GM10248 (cell line): ENCODE measurements at regions not wholly inside any gene's neighbourhood (a gene's known extent, or its start where the extent isn't known, plus 50 kb on each side); places are given as distances from the start of the nearest gene placed in this dataset.

Experiments used
- CTCF ChIA-PET: fragments of 300-600 bp; sonication (Branson Sonifier 250); formaldehyde crosslinking; extraction: SDS; loops from one replicate; lab custom pipeline; 2021; ENCODE audit warnings: antibody characterized with exemption; lab: Yijun Ruan, JAX
- POLR2A ChIA-PET: fragments of 350-650 bp; sonication (Branson Sonifier 250); formaldehyde crosslinking; extraction: SDS; loops from one replicate; lab custom pipeline; 2020; ENCODE audit warnings: antibody characterized with exemption; lab: Yijun Ruan, JAX
- DNase-seq: peaks from one replicate; pipeline ENCODE4 v3.0.0; 2012; ENCODE audit errors: extremely low spot score
- CTCF ChIP-seq: IDR thresholded peaks from 2 replicates; pipeline ENCODE4 v1.5.1; 2012; ENCODE audit warnings: mild to moderate bottlenecking, low read depth; ENCODE audit errors: extremely low read depth, missing control alignments, control extremely low read depth

- DNase-seq: no peak
- ChIA-PET CTCF (interaction anchor here (0.9 to 2.5 kb wide), 3 partner anchors 8 to 44 kb away, joined by 3 to 15 read pairs (median 11); no protein-coding TSS in a partner anchor), POLR2A (no interaction called here)
- TF ChIP-seq CTCF: no peak
These were observed 76.0 kb upstream of the TOX2 start for GRCh38 chr20:43838703-43839060.

GRCh38 chr20:43837856-43838702 lies 76.6 kb upstream of the TOX2 start:
- ChIA-PET POLR2A (no interaction called here), CTCF (interaction anchor here (2.5 kb wide), 1 partner anchor 14 kb away, joined by 15 read pairs; no protein-coding TSS in a partner anchor)
- DNase-seq: no peak
- no peak for TF ChIP-seq CTCF

GRCh38 chr20:43836790-43837189 lies 77.9 kb upstream of the TOX2 start:
- ChIA-PET CTCF (no interaction called here), POLR2A (no interaction called here)
- no peak for TF ChIP-seq CTCF
- DNase-seq: no peak

- ChIA-PET POLR2A (interaction anchor here (0.7 kb wide), 1 partner anchor 24 kb away, joined by 3 read pairs; no protein-coding TSS in a partner anchor), CTCF (interaction anchor here (1.2 kb wide), 1 partner anchor 15 kb away, joined by 4 read pairs; no protein-coding TSS in a partner anchor)
- no peak for DNase-seq
- TF ChIP-seq CTCF: no peak
These were observed 78.6 kb upstream of the TOX2 start for GRCh38 chr20:43835944-43836508.

GRCh38 chr20:43833511-43834395 lies 80.9 kb upstream of the TOX2 start:
- ChIA-PET CTCF (interaction anchor here (1.2 to 2.7 kb wide), 4 partner anchors 9 to 83 kb away, joined by 3 to 12 read pairs (median 4); no protein-coding TSS in a partner anchor), POLR2A (interaction anchor here (0.7 kb wide), 1 partner anchor 9 kb away, joined by 3 read pairs; no protein-coding TSS in a partner anchor)
- DNase-seq: no peak
- no peak for TF ChIP-seq CTCF
